Caco-2 (cell line): ENCODE measurements at regions not wholly inside any gene's neighbourhood (a gene's known extent, or its start where the extent isn't known, plus 50 kb on each side); places are given as distances from the start of the nearest gene placed in this dataset.

ENCODE experiments used
- BruUV-seq: library from RNA; stranded (reverse); fragments of 400-500 nt; replicated peaks from 2 replicates; lab custom pipeline; 2021; lab: Mats Ljungman, UMichigan
- CTCF ChIA-PET: fragments of 300-600 bp; sonication (Branson Sonifier 250); formaldehyde crosslinking; loops from one replicate; lab custom pipeline; 2022; ENCODE audit warnings: antibody characterized with exemption; lab: Charles Lee
- POLR2A ChIA-PET: fragments of 300-600 bp; sonication (Branson Sonifier 250); formaldehyde crosslinking; loops from one replicate; lab custom pipeline; 2022; ENCODE audit warnings: antibody characterized with exemption; lab: Charles Lee
- DNase-seq, 2 experiments: peaks; one replicate each; pipeline versions ENCODE4 v3.0.0 to v3.0.0-alpha.2; 2020 to 2022
- H3K27me3 ChIP-seq: replicated peaks from 2 replicates; pipeline ENCODE4 v1.6.0; 2011; ENCODE audit warnings: low read length; ENCODE audit not compliant: control insufficient read depth, insufficient read depth
- H3K36me3 ChIP-seq: 2 replicates; pipeline ENCODE4 v1.5.1; 2011; ENCODE audit warnings: low read length; ENCODE audit not compliant: control insufficient read depth, insufficient read depth
- H3K4me1 ChIP-seq: fragments of 250-450 bp; sonication (Bioruptor Pico); 2 replicates; pipeline ENCODE4 v1.5.1; 2020; ENCODE audit warnings: mild to moderate bottlenecking
- H3K4me3 ChIP-seq: 2 replicates; pipeline ENCODE4 v1.5.1; 2011; ENCODE audit warnings: low read depth, mild to moderate bottlenecking, control low read depth, low read length
- H3K9me3 ChIP-seq: fragments of 250-450 bp; sonication (Bioruptor Pico); 2 replicates; pipeline ENCODE4 v1.5.1; 2020; ENCODE audit warnings: mild to moderate bottlenecking, moderate library complexity
- H3K27ac Mint-ChIP-seq: one replicate; pipeline ENCODE4 v1.8.0; 2022; ENCODE audit warnings: mixed read lengths; ENCODE audit not compliant: unreplicated experiment
- H3K27me3 Mint-ChIP-seq: one replicate; pipeline ENCODE4 v1.8.0; 2022; ENCODE audit warnings: mixed read lengths; ENCODE audit not compliant: insufficient read depth, unreplicated experiment
- H3K36me3 Mint-ChIP-seq: one replicate; pipeline ENCODE4 v1.8.0; 2022; ENCODE audit warnings: mild to moderate bottlenecking, mixed read lengths; ENCODE audit not compliant: insufficient read depth, unreplicated experiment
- H3K4me1 Mint-ChIP-seq: one replicate; pipeline ENCODE4 v1.8.0; 2022; ENCODE audit warnings: low read depth, mixed read lengths; ENCODE audit not compliant: unreplicated experiment
- H3K4me3 Mint-ChIP-seq: one replicate; pipeline ENCODE4 v1.8.0; 2022; ENCODE audit warnings: mild to moderate bottlenecking, moderate library complexity, mixed read lengths; ENCODE audit not compliant: unreplicated experiment
- H3K9me3 Mint-ChIP-seq: one replicate; pipeline ENCODE4 v1.8.0; 2022; ENCODE audit warnings: mixed read lengths; ENCODE audit not compliant: unreplicated experiment
- CTCF ChIP-seq, 2 experiments: fragments of 200-600 bp in 1 of 2; IDR thresholded peaks; 1 replicate in 1 of 2; 2 replicates in 1 of 2; pipeline versions ENCODE4 v1.5.1 to v1.8.0; 2011 to 2022; ENCODE audit warnings: antibody characterized with exemption in 1 of 2, control low read depth in 1 of 2, inconsistent platforms in 1 of 2, low read depth in 1 of 2, low read length in 1 of 2, mild to moderate bottlenecking in 1 of 2, moderate library complexity in 1 of 2; ENCODE audit not compliant: insufficient read depth in 1 of 2, severe bottlenecking in 1 of 2, unreplicated experiment in 1 of 2
- intact Hi-C: fragments of 100-400 bp; cut with micrococcal nuclease; formaldehyde crosslinking; loops from one replicate; pipeline ENCODE4 v1.10.0; 2022; ENCODE audit not compliant: unreplicated experiment

- no peaks in the 10 kb centered on the region for H3K4me1 Mint-ChIP-seq
- Histone ChIP-seq H3K9me3 (no peaks in the 10 kb centered on the region), H3K36me3 (no peaks in the 10 kb centered on the region), H3K4me3 (no peak overlapping the region), H3K27me3 (no peaks in the 10 kb centered on the region), H3K4me1 (no peaks in the 10 kb centered on the region)
- POLR2A ChIA-PET, result no interaction called here
- H3K9me3 Mint-ChIP-seq, result no peaks in the 10 kb centered on the region
- no peaks in the 10 kb centered on the region for H3K27me3 Mint-ChIP-seq
- intact Hi-C loops, result no loop called here
- no peaks in the 10 kb centered on the region for H3K36me3 Mint-ChIP-seq
- no peak for DNase-seq
- CTCF ChIA-PET, result no interaction called here
- H3K4me3 Mint-ChIP-seq, result no peak overlapping the region
- no peak for TF ChIP-seq CTCF (IDR thresholded peaks at IDR 0.05; ENCODE audit: insufficient read depth in 1 of 2, low read depth in 1 of 2, low read length in 1 of 2, severe bottlenecking in 1 of 2, unreplicated experiment in 1 of 2)
- no TSS peak for BruUV-seq
- H3K27ac Mint-ChIP-seq, result no peak overlapping the region
These were observed 339.8 kb upstream of the ARRDC3 start for GRCh38 chr5:91722736-91723467.

GRCh38 chr5:91712718-91713117 is 329.6 kb upstream of the ARRDC3 start:
- no peak overlapping the region for H3K4me3 ChIP-seq
- Mint-ChIP-seq H3K36me3 (no peaks in the 10 kb centered on the region), H3K4me3 (no peak overlapping the region), H3K4me1 (no peaks in the 10 kb centered on the region), H3K27ac (no peak overlapping the region), H3K9me3 (no peaks in the 10 kb centered on the region), H3K27me3 (no peaks in the 10 kb centered on the region)
- H3K36me3 ChIP-seq, result no peaks in the 10 kb centered on the region
- H3K4me1 ChIP-seq, result no peaks in the 10 kb centered on the region
- DNase-seq, result no peak
- H3K9me3 ChIP-seq, result no peaks in the 10 kb centered on the region
- POLR2A ChIA-PET, result no interaction called here
- no peaks in the 10 kb centered on the region for H3K27me3 ChIP-seq
- CTCF ChIA-PET, result no interaction called here
- intact Hi-C loops, result no loop called here
- BruUV-seq, result no TSS peak
- TF ChIP-seq CTCF (IDR thresholded peaks at IDR 0.05; ENCODE audit: insufficient read depth in 1 of 2, low read depth in 1 of 2, low read length in 1 of 2, severe bottlenecking in 1 of 2, unreplicated experiment in 1 of 2), result no peak

GRCh38 chr5:91707521-91707841 is 324.4 kb upstream of the ARRDC3 start:
- no TSS peak for BruUV-seq
- no peaks in the 10 kb centered on the region for H3K27me3 ChIP-seq
- no peaks in the 10 kb centered on the region for H3K4me1 ChIP-seq
- no peaks in the 10 kb centered on the region for H3K9me3 Mint-ChIP-seq
- intact Hi-C loops, result no loop called here
- H3K4me3 Mint-ChIP-seq, result no peak overlapping the region
- H3K36me3 ChIP-seq, result no peaks in the 10 kb centered on the region
- no peak for TF ChIP-seq CTCF (IDR thresholded peaks at IDR 0.05; ENCODE audit: insufficient read depth in 1 of 2, low read depth in 1 of 2, low read length in 1 of 2, severe bottlenecking in 1 of 2, unreplicated experiment in 1 of 2)
- ChIA-PET CTCF (no interaction called here), POLR2A (no interaction called here)
- no peak overlapping the region for H3K4me3 ChIP-seq
- no peaks in the 10 kb centered on the region for H3K36me3 Mint-ChIP-seq
- no peaks in the 10 kb centered on the region for H3K9me3 ChIP-seq
- no peaks in the 10 kb centered on the region for H3K4me1 Mint-ChIP-seq
- peaks cover 13% of the 10 kb centered on the region for H3K27me3 Mint-ChIP-seq
- no peak for DNase-seq
- no peak overlapping the region for H3K27ac Mint-ChIP-seq
